HG02623 (cell line): ENCODE measurements at regions not wholly inside any gene's neighbourhood (a gene's known extent, or its start where the extent isn't known, plus 50 kb on each side); places are given as distances from the start of the nearest gene placed in this dataset.

Experiments
- ATAC-seq: cut with Tn5 transposase; IDR thresholded peaks from one replicate; pipeline ENCODE4 v1.9.1; 2021; ENCODE audit warnings: moderate library complexity; ENCODE audit not compliant: unreplicated experiment

DNA sequence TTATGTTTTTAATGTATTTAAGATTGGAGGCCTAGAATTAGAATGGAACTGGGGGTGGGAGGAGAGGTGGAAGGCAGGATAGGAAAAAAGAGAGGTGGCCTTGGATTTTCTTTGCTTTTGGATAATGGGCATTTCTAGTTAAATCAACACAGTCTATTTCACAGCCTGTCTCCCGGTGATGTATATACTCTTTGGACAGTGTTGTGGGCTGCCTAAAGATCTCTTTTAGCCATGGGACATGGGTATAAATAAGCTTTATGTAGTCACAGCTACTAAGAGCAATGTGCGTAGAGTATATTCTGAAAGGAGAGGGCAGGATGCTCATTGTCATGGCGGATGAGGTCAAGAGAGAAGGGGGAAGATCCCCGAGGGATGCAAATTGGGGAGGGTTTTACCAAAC, 1084.4 kb upstream of the RBFOX1 start:
- ATAC-seq, result no peak

DNA sequence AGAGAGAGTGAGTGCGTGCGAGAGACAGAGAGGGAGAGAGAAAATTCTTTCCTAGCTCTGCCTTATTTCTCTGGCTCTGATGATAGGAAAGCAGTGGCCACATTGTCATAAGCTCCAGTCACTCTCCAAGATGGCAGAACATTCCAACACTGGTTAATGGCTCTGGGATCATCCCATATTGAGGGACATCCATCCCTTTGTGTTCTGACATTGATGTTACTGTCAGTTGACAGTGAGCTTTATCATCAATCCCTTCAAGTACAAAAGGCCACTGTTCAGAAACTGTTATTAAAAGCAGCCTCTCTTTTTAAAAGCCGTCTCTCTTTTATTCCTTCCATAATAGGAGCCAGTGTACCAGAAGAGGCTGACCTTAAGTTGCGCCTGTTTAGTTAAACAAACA, 1084.9 kb upstream of the RBFOX1 start:
- ATAC-seq, result no peak

DNA sequence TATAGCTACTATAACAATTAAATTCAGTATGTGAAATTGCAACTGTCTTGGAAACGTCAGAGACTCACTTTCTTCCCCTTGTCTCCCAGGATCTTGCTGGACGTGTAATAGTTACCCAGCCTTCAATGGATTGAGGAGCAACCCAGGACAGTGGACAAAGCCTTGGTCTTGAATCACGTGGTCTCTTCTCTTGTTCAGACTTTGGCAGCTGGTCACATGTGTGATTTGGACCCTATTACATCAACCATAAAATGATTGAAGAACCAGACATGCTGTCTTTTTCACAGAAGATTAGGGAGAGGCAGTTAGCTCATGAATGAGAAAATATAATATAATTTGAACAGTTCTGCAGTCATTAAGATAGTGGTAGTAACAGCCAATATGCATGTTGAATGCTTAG, 1085.5 kb upstream of the RBFOX1 start:
- no peak for ATAC-seq

DNA sequence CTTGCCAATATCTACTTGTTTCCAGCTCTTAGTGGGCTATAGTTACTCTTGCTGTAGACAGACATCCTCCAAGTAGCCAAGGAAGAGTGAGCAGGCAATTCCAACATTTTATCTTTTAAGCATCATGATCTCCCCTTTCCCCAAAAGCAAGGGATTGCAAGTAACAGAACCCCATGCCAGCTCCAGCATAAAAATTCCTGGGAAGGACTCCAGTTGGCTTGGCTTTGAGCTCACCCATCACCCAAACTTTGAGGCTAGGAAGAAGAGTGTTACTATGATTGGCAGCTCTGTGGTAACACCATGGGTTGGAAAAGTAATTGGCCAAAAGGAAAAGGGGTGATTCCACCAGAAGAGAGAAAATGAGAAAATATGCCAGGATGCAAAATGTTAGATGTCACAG, 1086.4 kb upstream of the RBFOX1 start:
- no peak for ATAC-seq

DNA sequence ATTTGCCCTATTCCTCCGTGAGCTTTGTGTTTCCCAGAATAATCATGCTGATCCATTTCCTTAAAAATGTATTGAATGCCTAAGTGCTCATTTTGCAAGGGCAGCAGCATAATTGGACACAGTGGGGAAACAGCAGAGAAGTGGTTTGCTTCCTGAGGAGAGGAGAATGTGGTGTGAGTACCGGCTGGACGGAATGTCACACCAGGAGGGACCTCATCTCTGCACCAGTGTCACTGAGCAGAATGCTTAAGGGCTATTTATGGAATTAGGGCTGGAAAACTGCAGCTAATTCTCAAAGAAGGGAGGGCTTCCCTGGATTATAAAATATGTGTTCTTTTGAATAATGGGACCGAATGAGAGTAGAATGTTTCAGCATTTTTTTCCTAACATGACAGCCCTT, 1100.6 kb upstream of the RBFOX1 start:
- no peak for ATAC-seq

DNA sequence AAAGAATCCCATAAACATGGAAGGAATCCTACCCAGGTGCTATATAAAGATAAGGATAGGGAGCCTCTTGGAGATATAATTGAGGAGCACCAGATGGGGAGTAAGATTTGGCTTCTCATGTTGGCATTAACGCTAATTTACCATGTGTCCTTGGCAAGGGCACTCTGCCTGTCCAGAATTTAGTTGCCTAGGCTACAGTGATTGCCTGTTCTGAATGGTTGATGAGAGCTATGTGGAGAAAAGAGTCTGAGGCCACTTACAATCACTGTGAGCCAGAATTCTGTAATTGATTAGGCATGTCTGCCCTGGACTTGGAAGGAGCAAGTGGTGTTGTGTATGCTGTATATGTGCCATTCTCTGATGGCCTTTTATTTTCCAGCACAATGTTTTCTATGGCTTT, 1101.2 kb upstream of the RBFOX1 start:
- no peak for ATAC-seq

DNA sequence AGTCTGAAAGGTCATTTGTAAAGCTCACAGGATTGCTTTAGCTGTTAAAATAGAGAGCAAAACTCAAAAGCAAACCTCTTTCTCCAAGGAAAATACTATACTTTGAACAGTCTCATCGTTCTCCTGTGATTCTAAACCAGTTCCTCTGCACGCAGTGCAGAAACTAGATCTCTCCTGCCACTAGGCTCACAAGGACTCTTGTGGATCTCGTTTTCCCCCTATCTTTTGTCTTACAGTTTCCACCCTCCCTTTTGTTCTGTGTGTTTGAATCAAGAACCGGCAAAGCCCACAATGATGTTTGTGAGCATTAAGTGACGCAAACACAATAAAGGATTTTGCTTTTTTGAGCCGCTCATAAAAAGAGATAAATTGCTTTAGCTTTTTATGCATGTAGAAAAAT, 1103.5 kb upstream of the RBFOX1 start:
- ATAC-seq, result no peak

DNA sequence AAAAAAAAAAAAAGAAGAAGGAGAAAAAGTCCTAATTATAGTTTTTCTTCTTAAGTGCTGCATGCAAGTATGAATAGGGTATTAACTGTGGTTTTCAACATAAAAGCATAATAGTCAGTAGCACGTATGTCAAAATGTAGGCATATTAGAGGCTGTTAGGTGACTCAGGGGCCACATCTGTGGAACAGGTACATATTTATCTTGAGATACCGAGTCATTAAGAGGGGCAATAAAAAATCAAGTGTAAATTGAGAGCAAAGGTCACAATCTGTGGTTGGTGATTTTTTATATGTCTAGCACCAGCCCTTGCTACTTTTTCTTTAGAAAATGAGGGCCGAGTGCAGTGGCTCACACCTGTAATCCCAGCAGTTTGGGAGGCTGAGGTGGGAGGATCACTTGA, 1113.8 kb upstream of the RBFOX1 start:
- no peak for ATAC-seq

DNA sequence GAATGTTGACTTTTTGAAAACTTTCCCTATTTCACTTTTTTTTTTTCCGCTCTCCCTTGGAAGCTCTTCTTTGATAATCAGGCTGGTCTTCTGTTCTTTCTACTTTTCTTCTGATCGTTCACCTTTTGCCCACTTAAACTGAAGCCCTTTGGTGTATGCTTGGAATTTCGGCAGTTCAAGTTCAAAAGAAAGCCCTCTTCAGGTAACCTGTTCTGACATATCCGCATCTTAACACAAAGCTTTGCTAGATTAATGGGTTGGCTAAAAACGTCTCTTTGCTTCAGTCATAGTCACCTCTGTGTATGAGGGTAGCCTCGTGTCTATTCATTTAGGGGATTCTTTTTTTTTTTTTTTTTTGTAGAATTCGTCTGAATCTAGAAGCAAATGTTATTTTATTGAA, 1115.8 kb upstream of the RBFOX1 start:
- no peak for ATAC-seq

DNA sequence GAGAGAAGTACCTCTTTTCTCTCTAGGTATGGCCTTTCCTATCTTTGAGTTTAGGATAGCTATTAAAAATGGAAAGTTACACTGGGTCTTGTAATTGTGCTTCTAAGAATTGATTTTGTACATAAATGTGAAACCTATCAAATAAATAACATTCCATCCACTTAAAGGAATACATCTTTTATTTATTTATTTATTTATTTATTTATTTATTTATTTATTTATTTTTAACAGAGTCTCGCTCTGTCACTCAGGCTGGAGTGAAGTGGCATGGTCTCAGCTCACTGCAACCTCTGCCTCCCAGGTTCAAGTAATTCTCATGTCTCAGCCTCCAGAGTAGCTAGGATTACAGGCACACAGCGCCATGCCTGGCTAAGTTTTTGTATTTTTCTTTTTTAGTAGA, 1114.0 kb upstream of the EEF2KMT start:
- ATAC-seq, result no peak

DNA sequence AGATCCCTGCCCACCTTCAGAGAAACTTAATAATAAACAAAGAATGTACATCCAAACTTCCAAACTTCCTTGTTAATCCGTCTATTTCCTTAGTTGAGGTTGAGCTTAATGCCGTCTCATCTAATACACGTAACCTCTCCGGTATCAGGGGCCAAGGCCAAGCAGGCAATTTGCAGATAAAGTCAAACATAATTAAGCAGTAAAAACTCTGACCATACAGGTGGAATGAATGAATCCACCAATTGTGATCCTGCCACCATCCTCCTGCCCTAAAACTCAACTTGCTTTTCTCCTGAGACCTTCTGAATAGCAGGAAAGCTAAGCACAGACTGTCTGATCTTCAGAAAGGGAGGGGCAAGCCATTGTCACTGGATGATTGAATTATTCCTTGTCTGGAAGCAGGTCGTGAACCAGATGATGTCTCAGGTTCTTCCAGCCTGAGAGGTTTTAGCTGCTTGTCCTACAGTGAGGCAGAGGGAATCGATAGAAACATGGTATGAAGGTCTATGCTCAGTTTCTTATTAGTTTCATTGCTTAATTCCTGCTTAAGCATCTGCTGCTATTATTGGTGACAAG, 1111.8 kb upstream of the EEF2KMT start:
- no peak for ATAC-seq

DNA sequence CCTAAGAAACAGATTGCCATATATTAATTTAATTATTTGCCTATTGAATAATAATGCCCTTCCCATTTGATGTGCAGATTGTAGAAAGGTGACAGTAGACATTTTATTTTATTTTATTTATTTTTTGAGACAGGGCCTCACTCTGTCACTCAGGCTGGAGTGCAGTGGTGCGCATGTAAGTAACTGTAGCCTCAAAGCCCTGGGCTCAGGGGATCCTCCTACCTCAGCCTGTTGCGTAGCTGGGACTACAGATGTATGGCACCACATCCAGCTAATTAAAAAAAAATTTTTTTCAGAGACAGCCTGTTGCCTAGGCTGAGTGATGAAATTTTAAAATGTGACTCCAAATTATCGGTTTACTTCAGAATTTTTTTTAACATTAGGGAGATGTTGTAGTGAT, 1110.0 kb upstream of the EEF2KMT start:
- no peak for ATAC-seq

DNA sequence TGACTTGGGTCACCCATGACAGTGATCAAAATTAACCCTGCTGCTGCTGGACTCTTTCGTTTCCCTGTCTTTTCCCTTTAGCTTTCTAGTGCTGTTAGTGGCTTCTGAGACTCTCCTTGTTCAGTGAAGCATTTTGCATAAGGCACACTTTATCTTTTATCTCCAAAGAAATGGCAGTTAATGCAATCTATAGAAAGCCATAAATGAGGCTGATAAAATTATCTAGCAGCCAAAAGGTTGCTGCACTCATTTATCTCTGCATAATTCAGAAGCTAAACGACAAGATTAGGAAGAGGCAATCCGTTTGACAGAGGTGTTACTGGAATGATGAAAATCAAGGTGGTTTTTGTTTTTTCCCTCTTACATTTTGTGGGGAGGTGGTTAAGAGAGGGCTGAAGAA, 1109.5 kb upstream of the EEF2KMT start:
- no peak for ATAC-seq

DNA sequence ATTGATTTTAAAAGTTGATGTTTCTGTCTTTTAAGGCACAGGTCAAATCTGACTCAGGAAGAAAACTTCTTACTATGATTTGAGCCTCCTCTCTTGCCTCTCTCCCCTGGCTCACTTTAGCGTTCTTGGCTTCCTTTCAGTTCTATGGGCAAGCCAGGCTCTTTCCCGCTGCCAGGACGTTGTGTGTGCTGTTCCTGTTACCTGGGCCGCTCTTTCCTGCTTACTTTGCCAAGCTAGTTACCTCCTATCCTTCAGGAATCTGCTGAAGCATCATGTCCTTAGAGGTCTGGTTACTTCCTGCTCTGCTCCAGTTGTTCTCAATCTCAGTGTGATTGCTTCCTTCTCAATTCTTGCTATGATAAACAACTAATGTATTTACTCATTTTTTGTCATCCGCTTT, 1108.5 kb upstream of the EEF2KMT start:
- no peak for ATAC-seq

DNA sequence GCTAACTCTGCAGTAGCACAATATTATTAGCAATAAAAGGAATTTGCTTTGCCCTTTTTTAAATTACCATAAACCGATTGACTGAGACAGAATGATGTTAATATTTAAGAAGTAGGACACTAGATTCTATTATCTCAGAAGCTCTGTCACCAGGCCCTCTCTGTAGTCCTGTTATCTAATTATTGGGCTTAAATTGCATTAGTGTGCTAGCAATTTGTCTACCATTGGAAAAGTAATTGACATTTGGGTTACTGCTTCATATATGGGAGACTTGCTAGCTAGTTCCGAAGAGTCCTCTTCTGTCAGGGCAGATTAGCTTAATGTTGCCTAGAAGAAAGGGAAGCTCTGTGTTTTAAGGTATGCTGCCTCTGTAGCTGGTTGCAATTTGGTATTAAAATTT, 1107.3 kb upstream of the EEF2KMT start:
- ATAC-seq, result no peak

DNA sequence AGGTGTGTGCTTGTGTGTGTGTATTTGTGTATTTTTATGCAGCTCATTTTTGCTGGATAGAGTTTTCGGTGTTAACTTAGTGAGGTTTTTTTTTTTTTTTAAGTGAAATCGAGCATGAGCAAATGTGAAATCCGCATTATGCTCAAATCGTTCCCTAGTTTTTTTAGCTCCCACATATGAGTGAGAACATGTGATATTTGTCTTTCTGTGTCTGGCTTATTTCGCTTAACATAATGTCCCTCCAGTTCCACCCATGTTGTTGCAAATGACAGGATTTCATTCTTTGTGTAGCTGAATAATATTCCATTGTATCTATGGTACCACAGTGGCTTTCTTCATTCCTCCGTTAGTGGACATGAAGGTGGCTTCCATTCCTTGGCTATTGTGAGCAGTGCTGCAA, 1103.3 kb upstream of the EEF2KMT start:
- ATAC-seq, result no peak

DNA sequence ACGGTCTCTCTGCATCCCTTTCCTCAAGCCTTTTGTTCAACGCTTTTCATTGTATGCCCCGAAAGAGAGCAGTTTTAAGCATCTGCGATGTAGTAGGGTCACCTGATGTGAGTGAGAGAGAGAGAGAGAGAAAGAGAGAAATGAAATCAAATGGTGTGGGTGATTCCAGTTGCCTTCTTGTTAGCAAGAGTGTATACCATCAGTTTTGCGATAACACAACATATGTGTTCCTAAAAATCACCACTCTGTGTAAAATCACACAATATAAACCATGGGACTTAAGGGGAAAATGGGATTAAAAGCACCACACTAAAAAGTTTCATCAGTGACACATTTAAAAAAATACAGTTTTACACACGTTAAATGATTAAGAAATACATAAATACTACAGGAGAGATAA, 1102.7 kb upstream of the EEF2KMT start:
- no peak for ATAC-seq

DNA sequence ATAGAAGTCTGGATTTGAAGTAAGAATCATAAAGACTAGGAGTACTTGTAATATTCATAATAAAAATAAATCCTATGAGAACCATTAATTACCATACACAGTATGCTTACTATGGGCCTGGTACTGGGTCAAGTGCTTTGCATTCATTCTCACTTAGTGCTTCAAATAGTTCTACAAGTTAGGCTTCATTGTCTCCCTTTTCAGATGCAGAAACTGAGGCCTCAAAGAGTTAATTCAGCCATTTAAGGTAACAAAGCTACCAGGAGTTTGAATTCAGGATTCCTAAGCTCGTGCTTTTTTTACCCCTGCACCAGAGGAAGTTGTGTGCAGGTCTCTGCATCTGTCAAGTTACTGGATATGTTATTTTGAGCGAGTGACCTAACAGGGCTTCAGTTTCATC, 1098.4 kb upstream of the EEF2KMT start:
- ATAC-seq, result no peak

DNA sequence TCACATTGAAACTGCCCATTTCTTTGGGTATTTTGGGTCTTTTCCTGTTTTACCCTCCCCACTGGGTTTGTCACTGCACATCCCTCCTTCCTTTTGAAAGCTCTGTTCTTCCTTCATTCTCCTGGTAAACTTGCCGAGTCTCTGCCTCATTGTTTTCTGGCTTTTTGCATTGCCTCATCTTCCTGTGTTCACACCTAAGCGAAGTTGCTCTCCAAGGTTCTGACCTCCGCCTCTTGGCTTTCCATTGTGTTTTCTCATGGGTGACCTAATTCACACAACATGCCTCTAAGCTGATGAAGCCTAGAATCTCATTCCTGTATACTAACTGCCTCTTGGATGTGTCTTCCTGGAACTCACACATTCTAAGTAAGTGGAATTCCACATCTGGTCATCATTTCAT, 1096.1 kb upstream of the EEF2KMT start:
- no peak for ATAC-seq

DNA sequence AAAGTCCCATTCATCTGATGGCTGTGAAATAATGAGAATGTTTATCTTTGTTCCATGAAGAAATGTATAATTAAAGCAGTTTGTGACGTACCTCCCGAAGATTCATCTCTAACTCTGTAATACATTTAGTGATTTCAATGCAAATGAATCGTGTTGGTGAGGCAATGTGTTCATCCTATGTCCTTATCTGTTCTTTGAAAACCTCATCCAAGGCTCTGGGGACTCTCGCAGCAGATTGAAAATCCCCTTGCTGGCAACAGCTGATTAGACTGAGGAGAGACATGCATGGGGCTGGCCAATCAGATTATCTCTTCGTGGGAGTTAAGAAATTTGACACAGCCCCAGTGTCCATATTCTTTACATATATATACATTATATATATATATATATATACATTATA, 1095.4 kb upstream of the EEF2KMT start:
- no peak for ATAC-seq

DNA sequence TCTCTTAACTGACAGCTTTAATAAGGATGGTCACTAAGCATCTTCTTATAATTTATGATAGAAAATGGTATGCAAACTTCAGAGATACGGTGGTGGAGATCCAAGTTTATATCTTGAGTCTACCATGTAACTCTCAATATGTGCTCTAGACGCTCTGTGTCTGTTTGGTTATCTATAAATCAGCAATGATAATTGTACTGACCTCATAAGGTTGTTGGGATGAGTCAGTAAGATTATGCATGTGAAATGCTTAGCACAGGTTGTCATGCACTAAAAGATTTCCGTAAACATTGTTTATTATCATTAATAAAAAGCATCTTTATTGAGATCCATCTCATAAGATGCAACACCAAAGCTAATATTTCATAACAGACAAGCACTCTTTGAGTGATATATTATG, 1094.9 kb upstream of the EEF2KMT start:
- no peak for ATAC-seq

DNA sequence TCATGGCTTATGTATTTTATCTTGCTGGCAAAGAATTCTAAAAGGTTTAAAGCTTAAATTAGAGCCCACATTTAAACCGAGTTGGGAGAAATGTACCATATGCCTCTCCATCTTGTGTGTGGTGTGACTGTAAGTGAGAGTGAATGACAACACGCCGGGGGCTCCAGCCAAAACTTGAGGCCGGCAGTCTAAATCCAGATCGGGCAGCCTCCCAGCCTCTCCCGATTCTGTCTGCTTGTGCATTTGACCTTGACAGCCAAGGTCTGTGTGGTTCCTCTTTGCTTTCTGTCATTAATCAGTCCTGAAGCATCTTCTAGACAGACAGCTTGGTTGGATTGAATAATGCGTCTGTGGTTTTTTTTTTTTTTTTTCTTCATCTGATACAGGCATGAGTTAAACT, 1093.2 kb upstream of the EEF2KMT start:
- no peak for ATAC-seq

DNA sequence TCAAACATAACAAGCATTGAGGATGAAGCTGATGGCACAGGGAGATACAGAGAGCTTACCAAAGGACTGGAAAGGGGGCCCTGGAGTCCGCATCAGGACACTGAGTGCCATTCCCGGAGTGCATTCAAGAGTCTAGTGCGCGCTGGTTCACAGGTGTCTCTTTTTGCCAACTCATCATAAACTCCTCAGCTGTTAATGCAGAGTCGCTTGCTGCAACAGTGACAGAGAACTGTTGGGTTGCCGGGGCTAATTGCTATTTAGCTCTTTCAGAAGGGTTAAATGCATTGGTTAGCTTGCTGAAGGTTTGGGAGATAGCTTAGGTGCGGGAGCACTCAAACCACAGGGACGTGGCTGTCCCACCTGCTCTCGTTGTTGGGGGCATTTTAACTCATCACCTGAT, 1091.6 kb upstream of the EEF2KMT start:
- ATAC-seq, result no peak

DNA sequence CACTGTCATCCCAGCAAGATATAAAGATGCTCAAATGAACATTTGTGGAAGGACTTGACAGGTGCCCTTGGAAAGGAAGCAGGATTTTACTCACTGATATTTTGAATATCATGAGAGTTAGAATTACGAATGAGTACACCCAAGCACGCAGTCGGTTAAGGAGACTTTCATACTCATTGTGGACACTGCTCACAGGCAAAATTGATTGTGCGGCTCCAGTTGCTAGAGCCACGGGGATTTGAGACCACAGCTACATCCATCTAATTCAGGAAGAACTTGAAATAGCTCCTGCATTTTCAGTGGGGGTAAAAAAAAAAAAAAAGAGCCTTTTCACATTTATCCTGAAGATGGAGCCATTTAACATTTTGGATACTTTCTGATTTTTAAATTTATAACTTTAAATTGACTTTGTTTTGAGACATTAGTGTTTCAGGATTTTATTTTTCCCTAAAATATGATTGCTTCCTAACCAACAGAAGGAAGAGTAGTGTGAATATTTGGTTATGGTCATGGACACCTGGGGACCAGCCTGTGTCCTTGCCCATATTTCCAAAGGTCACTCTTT, 1080.1 kb upstream of the EEF2KMT start:
- ATAC-seq, result no peak
